ENCODE measurements at regions not wholly inside any gene's neighbourhood (a gene's known extent, or its start where the extent isn't known, plus 50 kb on each side); places are given as distances from the start of the nearest gene placed in this dataset.

GRCh38 chr17:77849239-77849638, 109.3 kb upstream of the TNRC6C start:
- no CpG with 5 or more reads among the region's 6 CpGs for WGBS (ENCODE audit: extremely low coverage, insufficient coverage, low lambda C conversion rate)
- H3K18ac ChIP-seq (ENCODE audit: low read length), result no peak overlapping the region
- no peak overlapping the region for H4K8ac ChIP-seq (ENCODE audit: low read depth, low read length)
- no peak overlapping the region for H3K23ac ChIP-seq (ENCODE audit: low read length)
- no peak overlapping the region for H3K56ac ChIP-seq (ENCODE audit: low read length)
- no peak overlapping the region for H3K4ac ChIP-seq (ENCODE audit: low read depth, low read length)
- DNase-seq, result no peak
- H2BK120ac ChIP-seq (ENCODE audit: low read depth, low read length), result no peak overlapping the region
- H4K5ac ChIP-seq (ENCODE audit: low read length), result no peak overlapping the region
- H3K4me3 ChIP-seq (ENCODE audit: low read length), result no peak overlapping the region
- no peak overlapping the region for H3K27ac ChIP-seq (ENCODE audit: low read depth, low read length)
- H3K79me1 ChIP-seq (ENCODE audit: low read length), result no peaks in the 10 kb centered on the region
- no peak overlapping the region for H3K4me2 ChIP-seq (ENCODE audit: low read length)
- no peaks in the 10 kb centered on the region for H3K27me3 ChIP-seq (ENCODE audit: insufficient read depth, low read length, poor library complexity)
- no peak overlapping the region for H3K9ac ChIP-seq (ENCODE audit: low read length)
- no peak overlapping the region for H2BK5ac ChIP-seq (ENCODE audit: low read length)
- no peak overlapping the region for H2BK15ac ChIP-seq (replicated peaks; ENCODE audit: low read depth)
- H2AK5ac ChIP-seq (ENCODE audit: low read length), result no peak overlapping the region
- no peaks in the 10 kb centered on the region for H3K79me2 ChIP-seq (ENCODE audit: control insufficient read depth, insufficient read depth, low read length)
- H3K4me1 ChIP-seq (ENCODE audit: control insufficient read depth, low read depth, low read length), result no peaks in the 10 kb centered on the region
- H3K36me3 ChIP-seq (ENCODE audit: control insufficient read depth, insufficient read depth, low read length), result no peaks in the 10 kb centered on the region

DNA sequence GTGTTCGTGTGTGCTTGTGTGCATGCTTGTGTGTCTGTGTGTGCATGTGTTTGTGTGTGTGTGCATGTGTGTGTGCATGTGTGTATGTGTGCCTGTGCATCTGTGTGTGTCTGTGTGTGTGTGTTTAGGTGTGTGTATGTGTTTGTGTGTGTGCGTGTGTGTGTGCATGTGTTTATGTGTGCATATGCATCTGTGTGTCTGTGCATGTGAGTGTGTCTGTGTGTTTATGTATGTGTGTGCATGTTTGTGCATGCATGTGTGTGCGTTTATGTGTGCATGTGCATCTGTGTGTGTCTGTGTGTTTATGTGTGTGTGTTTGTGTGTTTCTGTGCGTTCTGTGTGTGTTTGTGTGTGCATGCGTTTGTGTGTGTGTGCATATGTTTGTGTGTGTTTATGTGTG, 106.6 kb upstream of the TNRC6C start:
- H2BK120ac ChIP-seq (ENCODE audit: low read depth, low read length), result no peak overlapping the region

DNA sequence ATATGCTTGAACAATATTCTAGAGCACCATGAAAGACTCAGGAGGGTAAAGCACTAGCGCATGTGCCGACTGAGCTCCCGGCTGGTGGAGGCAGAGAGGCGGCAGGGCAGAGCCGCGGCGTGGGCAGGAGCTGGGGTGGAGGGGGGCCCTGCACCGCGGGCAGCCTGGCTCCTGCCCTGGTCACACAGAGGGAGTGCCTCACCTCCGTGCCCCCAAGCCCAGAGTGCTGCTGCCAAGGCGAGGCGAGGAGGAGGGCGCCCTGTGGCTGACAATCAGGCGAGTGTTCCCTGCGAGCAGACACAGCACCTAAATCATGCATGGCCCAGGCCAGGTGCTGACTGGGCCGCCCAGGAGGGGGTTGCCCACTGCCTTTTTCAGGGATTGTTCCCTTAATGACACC, 105.8 kb upstream of the TNRC6C start:
- Histone ChIP-seq H4K5ac (ENCODE audit: low read length) (no peak overlapping the region), H3K27ac (ENCODE audit: low read depth, low read length) (no peak overlapping the region), H4K8ac (ENCODE audit: low read depth, low read length) (no peak overlapping the region), H3K56ac (ENCODE audit: low read length) (no peak overlapping the region), H3K4me2 (ENCODE audit: low read length) (no peak overlapping the region), H3K4me3 (ENCODE audit: low read length) (no peak overlapping the region), H3K36me3 (ENCODE audit: control insufficient read depth, insufficient read depth, low read length) (no peaks in the 10 kb centered on the region), H2AK5ac (ENCODE audit: low read length) (no peak overlapping the region), H3K4ac (ENCODE audit: low read depth, low read length) (no peak overlapping the region), H2BK15ac (replicated peaks; ENCODE audit: low read depth) (no peak overlapping the region), H3K27me3 (ENCODE audit: insufficient read depth, low read length, poor library complexity) (no peaks in the 10 kb centered on the region), H3K23ac (ENCODE audit: low read length) (no peak overlapping the region), H3K9ac (ENCODE audit: low read length) (no peak overlapping the region), H3K18ac (ENCODE audit: low read length) (no peak overlapping the region), H3K79me2 (ENCODE audit: control insufficient read depth, insufficient read depth, low read length) (no peaks in the 10 kb centered on the region), H2BK120ac (ENCODE audit: low read depth, low read length) (no peak overlapping the region), H3K79me1 (ENCODE audit: low read length) (no peaks in the 10 kb centered on the region), H3K4me1 (ENCODE audit: control insufficient read depth, low read depth, low read length) (no peaks in the 10 kb centered on the region), H2BK5ac (ENCODE audit: low read length) (no peak overlapping the region)
- DNase-seq, result no peak
- no CpG with 5 or more reads among the region's 16 CpGs for WGBS (ENCODE audit: extremely low coverage, insufficient coverage, low lambda C conversion rate)

More for the DNA sequence above, 106.6 kb upstream of the TNRC6C start:
- Histone ChIP-seq H3K4me3 (ENCODE audit: low read length) (no peak overlapping the region), H3K4me2 (ENCODE audit: low read length) (no peak overlapping the region), H3K18ac (ENCODE audit: low read length) (no peak overlapping the region), H4K5ac (ENCODE audit: low read length) (no peak overlapping the region), H3K56ac (ENCODE audit: low read length) (no peak overlapping the region), H2AK5ac (ENCODE audit: low read length) (no peak overlapping the region), H3K27ac (ENCODE audit: low read depth, low read length) (no peak overlapping the region), H3K79me2 (ENCODE audit: control insufficient read depth, insufficient read depth, low read length) (no peaks in the 10 kb centered on the region), H3K27me3 (ENCODE audit: insufficient read depth, low read length, poor library complexity) (no peaks in the 10 kb centered on the region), H2BK5ac (ENCODE audit: low read length) (no peak overlapping the region), H3K4me1 (ENCODE audit: control insufficient read depth, low read depth, low read length) (no peaks in the 10 kb centered on the region), H3K9ac (ENCODE audit: low read length) (no peak overlapping the region), H4K8ac (ENCODE audit: low read depth, low read length) (no peak overlapping the region), H3K4ac (ENCODE audit: low read depth, low read length) (no peak overlapping the region), H3K79me1 (ENCODE audit: low read length) (no peaks in the 10 kb centered on the region), H2BK15ac (replicated peaks; ENCODE audit: low read depth) (no peak overlapping the region), H3K36me3 (ENCODE audit: control insufficient read depth, insufficient read depth, low read length) (no peaks in the 10 kb centered on the region), H3K23ac (ENCODE audit: low read length) (peak overlapping the region; percentile 89)
- DNase-seq, result no peak
- WGBS (ENCODE audit: extremely low coverage, insufficient coverage, low lambda C conversion rate), result no CpG with 5 or more reads among the region's 5 CpGs

DNA sequence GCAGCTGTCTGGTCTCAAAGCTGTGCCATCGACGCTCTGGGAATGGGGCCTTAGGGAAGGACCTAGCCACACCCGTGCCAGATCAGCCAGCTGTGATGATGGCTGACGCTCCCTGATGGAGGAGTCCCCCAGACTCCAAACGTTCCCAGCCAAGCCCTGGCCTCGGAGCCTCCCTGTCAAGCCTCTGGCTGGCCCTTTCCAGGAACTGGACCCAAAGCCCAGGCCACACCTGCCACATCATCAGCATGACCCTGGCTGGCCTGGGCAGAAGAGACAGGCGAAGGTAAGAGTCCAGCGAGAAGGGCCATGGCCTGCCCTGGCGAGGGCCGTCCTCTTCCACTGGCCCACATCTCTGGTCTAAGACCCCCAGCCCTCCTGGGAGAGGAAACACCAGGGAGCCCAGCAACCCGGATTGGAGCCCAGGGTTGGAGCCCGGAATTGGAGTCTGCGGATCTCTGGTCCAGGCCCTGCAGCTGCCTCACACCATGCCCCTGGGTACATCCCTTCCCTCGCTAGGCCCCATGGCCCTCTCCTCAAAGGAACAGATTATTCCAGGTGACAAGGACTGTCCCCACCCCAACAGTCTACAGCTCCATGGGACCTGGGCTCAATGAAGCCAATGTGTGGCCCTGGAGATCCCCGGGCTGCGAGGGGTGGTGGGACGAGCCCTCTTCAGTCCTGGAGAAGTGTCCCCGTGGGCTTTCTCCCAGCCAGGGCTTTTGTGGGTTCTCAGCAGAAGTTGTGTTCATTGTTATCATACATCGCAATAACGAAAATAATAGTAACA, 105.1 kb upstream of the TNRC6C start:
- no peaks in the 10 kb centered on the region for H3K79me1 ChIP-seq (ENCODE audit: low read length)
- H3K79me2 ChIP-seq (ENCODE audit: control insufficient read depth, insufficient read depth, low read length), result no peaks in the 10 kb centered on the region
- H3K18ac ChIP-seq (ENCODE audit: low read length), result no peak overlapping the region
- no CpG with 5 or more reads among the region's 20 CpGs for WGBS (ENCODE audit: extremely low coverage, insufficient coverage, low lambda C conversion rate)
- H3K4me2 ChIP-seq (ENCODE audit: low read length), result no peak overlapping the region
- H3K23ac ChIP-seq (ENCODE audit: low read length), result no peak overlapping the region
- no peak overlapping the region for H3K27ac ChIP-seq (ENCODE audit: low read depth, low read length)
- H3K4me3 ChIP-seq (ENCODE audit: low read length), result no peak overlapping the region
- H3K4me1 ChIP-seq (ENCODE audit: control insufficient read depth, low read depth, low read length), result no peaks in the 10 kb centered on the region
- H4K5ac ChIP-seq (ENCODE audit: low read length), result no peak overlapping the region
- no peak overlapping the region for H4K8ac ChIP-seq (ENCODE audit: low read depth, low read length)
- H2AK5ac ChIP-seq (ENCODE audit: low read length), result no peak overlapping the region
- no peak overlapping the region for H2BK15ac ChIP-seq (replicated peaks; ENCODE audit: low read depth)
- H2BK120ac ChIP-seq (ENCODE audit: low read depth, low read length), result no peak overlapping the region
- no peak overlapping the region for H3K56ac ChIP-seq (ENCODE audit: low read length)
- H2BK5ac ChIP-seq (ENCODE audit: low read length), result no peak overlapping the region
- no peaks in the 10 kb centered on the region for H3K27me3 ChIP-seq (ENCODE audit: insufficient read depth, low read length, poor library complexity)
- H3K36me3 ChIP-seq (ENCODE audit: control insufficient read depth, insufficient read depth, low read length), result no peaks in the 10 kb centered on the region
- no peak for DNase-seq
- no peak overlapping the region for H3K4ac ChIP-seq (ENCODE audit: low read depth, low read length)
- no peak overlapping the region for H3K9ac ChIP-seq (ENCODE audit: low read length)

- Histone ChIP-seq H4K8ac (ENCODE audit: low read depth, low read length) (no peak overlapping the region), H3K18ac (ENCODE audit: low read length) (no peak overlapping the region), H2AK5ac (ENCODE audit: low read length) (no peak overlapping the region), H3K4me1 (ENCODE audit: control insufficient read depth, low read depth, low read length) (no peaks in the 10 kb centered on the region), H3K79me2 (ENCODE audit: control insufficient read depth, insufficient read depth, low read length) (no peaks in the 10 kb centered on the region), H2BK5ac (ENCODE audit: low read length) (no peak overlapping the region), H3K4ac (ENCODE audit: low read depth, low read length) (no peak overlapping the region), H3K79me1 (ENCODE audit: low read length) (no peaks in the 10 kb centered on the region), H3K56ac (ENCODE audit: low read length) (no peak overlapping the region), H3K27ac (ENCODE audit: low read depth, low read length) (no peak overlapping the region), H4K5ac (ENCODE audit: low read length) (no peak overlapping the region), H3K4me2 (ENCODE audit: low read length) (no peak overlapping the region), H2BK120ac (ENCODE audit: low read depth, low read length) (no peak overlapping the region), H3K27me3 (ENCODE audit: insufficient read depth, low read length, poor library complexity) (no peaks in the 10 kb centered on the region), H3K4me3 (ENCODE audit: low read length) (no peak overlapping the region), H3K23ac (ENCODE audit: low read length) (peak overlapping the region; percentile 45), H2BK15ac (replicated peaks; ENCODE audit: low read depth) (no peak overlapping the region), H3K36me3 (ENCODE audit: control insufficient read depth, insufficient read depth, low read length) (no peaks in the 10 kb centered on the region), H3K9ac (ENCODE audit: low read length) (no peak overlapping the region)
- WGBS (ENCODE audit: extremely low coverage, insufficient coverage, low lambda C conversion rate), result no CpG with 5 or more reads among the region's 14 CpGs
- DNase-seq, result no peak
These were observed 104.3 kb upstream of the TNRC6C start for GRCh38 chr17:77854083-77854758.

Data from mesendoderm (in vitro differentiated cells).